ENCODE measurements at regions not wholly inside any gene's neighbourhood (a gene's known extent, or its start where the extent isn't known, plus 50 kb on each side); places are given as distances from the start of the nearest gene placed in this dataset.
A peak's percentile ranks its signal among the peaks of the same experiment; 100 is the strongest.

- H3K4me3 ChIP-seq: no peak overlapping the region
- H3K4me1 ChIP-seq (ENCODE audit: low read depth): no peaks in the 10 kb centered on the region
- no peak overlapping the region for H3K27ac ChIP-seq
- H3K27me3 ChIP-seq: no peaks in the 10 kb centered on the region
- no peaks in the 10 kb centered on the region for H3K9me3 ChIP-seq (ENCODE audit: low read depth)
- DNase-seq (ENCODE audit: low read depth in 1 of 2, low spot score in 1 of 2): no peak
- no peak for TF ChIP-seq CTCF (IDR thresholded peaks at IDR 0.05; ENCODE audit: low read depth, low read length)
- H3K36me3 ChIP-seq: no peaks in the 10 kb centered on the region
Observed at GRCh38 chr1:239526391-239526790, 140.0 kb downstream of the CHRM3 start.

- H3K4me3 ChIP-seq: no peak overlapping the region
- H3K4me1 ChIP-seq (ENCODE audit: low read depth): no peaks in the 10 kb centered on the region
- no peaks in the 10 kb centered on the region for H3K27me3 ChIP-seq
- DNase-seq (ENCODE audit: low read depth in 1 of 2, low spot score in 1 of 2): peak in 1 of 2 donors; percentile 11
- no peaks in the 10 kb centered on the region for H3K9me3 ChIP-seq (ENCODE audit: low read depth)
- no peaks in the 10 kb centered on the region for H3K36me3 ChIP-seq
- H3K27ac ChIP-seq: no peak overlapping the region
- TF ChIP-seq CTCF (IDR thresholded peaks at IDR 0.05; ENCODE audit: low read depth, low read length): no peak
Observed at GRCh38 chr1:239527051-239527693, 140.8 kb downstream of the CHRM3 start.

GRCh38 chr1:239536165-239536849 lies 149.9 kb downstream of the CHRM3 start:
- Histone ChIP-seq H3K4me3 (no peak overlapping the region), H3K27ac (no peak overlapping the region), H3K36me3 (no peaks in the 10 kb centered on the region), H3K27me3 (no peaks in the 10 kb centered on the region), H3K4me1 (ENCODE audit: low read depth) (peaks cover 14% of the 10 kb centered on the region), H3K9me3 (ENCODE audit: low read depth) (no peaks in the 10 kb centered on the region)
- TF ChIP-seq CTCF (IDR thresholded peaks at IDR 0.05; ENCODE audit: low read depth, low read length): no peak
- DNase-seq (ENCODE audit: low read depth in 1 of 2, low spot score in 1 of 2): no peak

- peak in 1 of 2 donors; percentile 6 for DNase-seq (ENCODE audit: low read depth in 1 of 2, low spot score in 1 of 2)
- H3K27me3 ChIP-seq: no peaks in the 10 kb centered on the region
- no peak overlapping the region for H3K27ac ChIP-seq
- no peaks in the 10 kb centered on the region for H3K9me3 ChIP-seq (ENCODE audit: low read depth)
- H3K4me1 ChIP-seq (ENCODE audit: low read depth): peaks cover 14% of the 10 kb centered on the region
- no peaks in the 10 kb centered on the region for H3K36me3 ChIP-seq
- H3K4me3 ChIP-seq: no peak overlapping the region
- TF ChIP-seq CTCF (IDR thresholded peaks at IDR 0.05; ENCODE audit: low read depth, low read length): no peak
Observed at GRCh38 chr1:239537795-239538194, 151.4 kb downstream of the CHRM3 start.

GRCh38 chr1:239538239-239538988 lies 152.0 kb downstream of the CHRM3 start:
- Histone ChIP-seq H3K4me3 (no peak overlapping the region), H3K27me3 (no peaks in the 10 kb centered on the region), H3K36me3 (no peaks in the 10 kb centered on the region), H3K9me3 (ENCODE audit: low read depth) (no peaks in the 10 kb centered on the region), H3K4me1 (ENCODE audit: low read depth) (peaks cover 14% of the 10 kb centered on the region), H3K27ac (no peak overlapping the region)
- DNase-seq (ENCODE audit: low read depth in 1 of 2, low spot score in 1 of 2): peak; percentile 14 to 44
- no peak for TF ChIP-seq CTCF (IDR thresholded peaks at IDR 0.05; ENCODE audit: low read depth, low read length)

Measured in cardiac muscle cell (in vitro differentiated cells and primary cell).